ENCODE measurements at regions not wholly inside any gene's neighbourhood (a gene's known extent, or its start where the extent isn't known, plus 50 kb on each side); places are given as distances from the start of the nearest gene placed in this dataset.
A peak's percentile ranks its signal among the peaks of the same experiment; 100 is the strongest.
"Not testable (repeated sequence)": the region's sequence is repeated elsewhere in the genome, so short reads cannot be mapped to it uniquely, and the experiment has no call there.

DNA sequence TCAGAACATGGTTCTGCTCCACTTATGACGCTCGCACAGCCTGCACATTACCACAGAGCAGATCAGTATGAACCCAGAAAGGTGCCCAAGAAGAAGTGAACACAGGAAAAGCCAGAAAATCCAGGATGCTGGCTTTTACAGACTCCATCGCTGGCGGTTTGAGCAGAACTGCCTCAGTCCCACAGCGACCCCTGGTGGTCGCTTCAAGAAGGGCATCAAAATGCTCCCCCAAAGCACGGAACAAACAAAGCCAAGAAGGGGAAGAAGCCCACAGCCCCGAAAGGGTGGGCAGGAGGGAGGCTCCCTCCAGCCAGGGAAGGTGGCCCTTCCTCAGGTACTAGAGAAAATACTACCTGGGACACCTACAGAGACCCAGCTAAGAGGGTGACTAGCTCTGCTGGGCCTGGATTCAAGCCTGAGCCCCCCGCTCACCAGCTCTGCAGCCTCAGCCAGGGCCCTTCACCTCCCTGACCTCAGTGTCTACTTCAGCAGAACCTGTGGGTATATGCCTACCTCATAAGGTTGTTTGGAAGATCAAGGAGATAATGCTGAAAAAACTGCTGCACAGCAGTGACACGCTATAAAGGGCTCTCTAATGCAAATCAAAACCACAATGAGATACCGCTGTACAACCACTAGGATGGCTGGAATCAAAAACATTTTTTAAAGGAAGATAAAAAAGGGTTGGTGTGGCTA, 98.1 kb downstream of the NCOR2 start (continued):
- TF ChIP-seq SUPT20H (IDR thresholded peaks at IDR 0.05; ENCODE audit: borderline replicate concordance, control insufficient read depth, low read depth, low read length) (no peak), CEBPB (IDR thresholded peaks at IDR 0.05; ENCODE audit: borderline replicate concordance in 1 of 2, low read depth in 2 of 2, low read length in 2 of 2) (no peak), EGR1 (IDR thresholded peaks at IDR 0.05; ENCODE audit: borderline replicate concordance in 1 of 2, low read depth in 2 of 2, low read length in 2 of 2) (no peak), KLF5 (IDR thresholded peaks at IDR 0.05; ENCODE audit: partially characterized antibody) (no peak), ZNF207 (IDR thresholded peaks at IDR 0.05; ENCODE audit: borderline replicate concordance) (no peak), CHD1 (IDR thresholded peaks at IDR 0.05; ENCODE audit: low read depth, low read length) (no peak), TBL1XR1 (IDR thresholded peaks at IDR 0.05; ENCODE audit: low read depth, low read length) (no peak), FOXK2 (IDR thresholded peaks at IDR 0.05) (no peak), GABPA (IDR thresholded peaks at IDR 0.05; ENCODE audit: low read depth) (no peak), BMI1 (IDR thresholded peaks at IDR 0.05; ENCODE audit: borderline replicate concordance) (no peak), CBX5 (IDR thresholded peaks at IDR 0.05; ENCODE audit: low read depth) (peak; percentile 57; the same call in 1 of the 2 replicates), SREBF1 (IDR thresholded peaks at IDR 0.05; ENCODE audit: low read length) (no peak), SIX5 (IDR thresholded peaks at IDR 0.05; ENCODE audit: low read depth, low read length, severe bottlenecking) (no peak)
- TF ChIP-seq, protein P1, sequence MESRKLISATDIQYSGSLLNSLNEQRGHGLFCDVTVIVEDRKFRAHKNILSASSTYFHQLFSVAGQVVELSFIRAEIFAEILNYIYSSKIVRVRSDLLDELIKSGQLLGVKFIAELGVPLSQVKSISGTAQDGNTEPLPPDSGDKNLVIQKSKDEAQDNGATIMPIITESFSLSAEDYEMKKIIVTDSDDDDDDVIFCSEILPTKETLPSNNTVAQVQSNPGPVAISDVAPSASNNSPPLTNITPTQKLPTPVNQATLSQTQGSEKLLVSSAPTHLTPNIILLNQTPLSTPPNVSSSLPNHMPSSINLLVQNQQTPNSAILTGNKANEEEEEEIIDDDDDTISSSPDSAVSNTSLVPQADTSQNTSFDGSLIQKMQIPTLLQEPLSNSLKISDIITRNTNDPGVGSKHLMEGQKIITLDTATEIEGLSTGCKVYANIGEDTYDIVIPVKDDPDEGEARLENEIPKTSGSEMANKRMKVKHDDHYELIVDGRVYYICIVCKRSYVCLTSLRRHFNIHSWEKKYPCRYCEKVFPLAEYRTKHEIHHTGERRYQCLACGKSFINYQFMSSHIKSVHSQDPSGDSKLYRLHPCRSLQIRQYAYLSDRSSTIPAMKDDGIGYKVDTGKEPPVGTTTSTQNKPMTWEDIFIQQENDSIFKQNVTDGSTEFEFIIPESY (IDR thresholded peaks at IDR 0.05), result peak; percentile 97
- TF ChIP-seq, protein P2, sequence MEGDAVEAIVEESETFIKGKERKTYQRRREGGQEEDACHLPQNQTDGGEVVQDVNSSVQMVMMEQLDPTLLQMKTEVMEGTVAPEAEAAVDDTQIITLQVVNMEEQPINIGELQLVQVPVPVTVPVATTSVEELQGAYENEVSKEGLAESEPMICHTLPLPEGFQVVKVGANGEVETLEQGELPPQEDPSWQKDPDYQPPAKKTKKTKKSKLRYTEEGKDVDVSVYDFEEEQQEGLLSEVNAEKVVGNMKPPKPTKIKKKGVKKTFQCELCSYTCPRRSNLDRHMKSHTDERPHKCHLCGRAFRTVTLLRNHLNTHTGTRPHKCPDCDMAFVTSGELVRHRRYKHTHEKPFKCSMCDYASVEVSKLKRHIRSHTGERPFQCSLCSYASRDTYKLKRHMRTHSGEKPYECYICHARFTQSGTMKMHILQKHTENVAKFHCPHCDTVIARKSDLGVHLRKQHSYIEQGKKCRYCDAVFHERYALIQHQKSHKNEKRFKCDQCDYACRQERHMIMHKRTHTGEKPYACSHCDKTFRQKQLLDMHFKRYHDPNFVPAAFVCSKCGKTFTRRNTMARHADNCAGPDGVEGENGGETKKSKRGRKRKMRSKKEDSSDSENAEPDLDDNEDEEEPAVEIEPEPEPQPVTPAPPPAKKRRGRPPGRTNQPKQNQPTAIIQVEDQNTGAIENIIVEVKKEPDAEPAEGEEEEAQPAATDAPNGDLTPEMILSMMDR (IDR thresholded peaks at IDR 0.05 in 2 of 3, conservative IDR thresholded peaks at IDR 0.05 in 1 of 3; ENCODE audit: control insufficient read depth in 2 of 3, extremely low read depth in 1 of 3, insufficient read depth in 1 of 3, low read depth in 3 of 3, low read length in 3 of 3), result peak; percentile 18 to 60 (median 57)

DNA sequence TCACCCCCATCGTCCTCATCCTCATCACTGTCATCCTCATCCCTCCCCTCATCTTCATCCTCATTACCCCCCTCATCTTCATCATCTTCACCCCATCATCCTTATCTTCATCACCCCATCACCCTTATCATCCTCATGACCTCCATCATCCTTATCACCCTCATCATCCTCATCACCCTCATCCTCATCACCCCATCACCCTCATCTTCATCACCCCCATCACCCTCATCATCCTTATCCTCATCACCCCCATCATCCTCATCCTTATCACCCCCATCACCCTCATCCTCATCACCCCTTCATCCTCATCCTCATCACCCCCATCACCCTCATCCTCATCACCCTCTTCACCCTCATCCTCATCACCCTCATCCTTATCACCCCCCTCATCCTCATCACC, 99.9 kb downstream of the NCOR2 start:
- in situ Hi-C loops (cut with MboI); H4K20me1 ChIP-seq (ENCODE audit: control insufficient read depth, insufficient read depth); DNase-seq (ENCODE audit: low read depth, low spot score); H3K4me2 ChIP-seq (ENCODE audit: control insufficient read depth, insufficient read depth); FAIRE-seq; BruUV-seq (replicated peaks); H2AFZ ChIP-seq (ENCODE audit: control insufficient read depth, low read depth, low read length); SMC1A ChIA-PET (ENCODE audit: uncharacterized antibody, unreplicated experiment); H3K9ac ChIP-seq (ENCODE audit: control insufficient read depth, insufficient read depth, low read length); H3K4me3 ChIP-seq; POLR2A ChIA-PET; intact Hi-C loops (cut with micrococcal nuclease; ENCODE audit: unreplicated experiment); H3K27me3 ChIP-seq (replicated peaks in 1 of 2; ENCODE audit: control insufficient read depth in 2 of 2, insufficient read depth in 2 of 2, low read length in 1 of 2); H3K27ac ChIP-seq (ENCODE audit: control insufficient read depth, insufficient read depth); CTCF ChIA-PET; RAD21 ChIA-PET (ENCODE audit: unreplicated experiment); ATAC-seq: not testable (repeated sequence)
- H3K9me3 ChIP-seq (replicated peaks; ENCODE audit: control insufficient read depth, insufficient read depth, low read length), result peaks cover 26% of the 10 kb centered on the region
- peaks cover 17% of the 10 kb centered on the region for H3K4me1 ChIP-seq (ENCODE audit: control insufficient read depth, insufficient read depth, low read length)
- WGBS (ENCODE audit: insufficient coverage, insufficient replicate concordance, low lambda C conversion rate, missing lambda C conversion rate), result no CpG with 5 or more reads among the region's 1 CpG
- H3K36me3 ChIP-seq (ENCODE audit: control insufficient read depth in 2 of 2, insufficient read depth in 2 of 2, low read length in 1 of 2), result peaks cover 32 to 41% of the 10 kb centered on the region in 2 experiments; a peak in 3 of 4 replicates
- peaks cover 22% of the 10 kb centered on the region for H3K79me2 ChIP-seq (ENCODE audit: control insufficient read depth, insufficient read depth, low read length)

Measured in GM12878 (cell line).